Kidney epithelial cell (primary cell): ENCODE measurements at regions not wholly inside any gene's neighbourhood (a gene's known extent, or its start where the extent isn't known, plus 50 kb on each side); places are given as distances from the start of the nearest gene placed in this dataset.
A peak's percentile ranks its signal among the peaks of the same experiment; 100 is the strongest.

Experiments used
- DNase-seq: peaks from one replicate; pipeline ENCODE4 v3.0.0-alpha.2; 2010; ENCODE audit warnings: low read depth
- H3K27me3 ChIP-seq: 2 replicates; pipeline ENCODE4 v1.6.0; 2011; ENCODE audit warnings: low read length; ENCODE audit not compliant: control insufficient read depth, insufficient read depth
- H3K36me3 ChIP-seq: 2 replicates; pipeline ENCODE4 v1.5.1; 2011; ENCODE audit warnings: low read length; ENCODE audit not compliant: control insufficient read depth, insufficient read depth
- H3K4me3 ChIP-seq: 2 replicates; pipeline ENCODE4 v1.5.1; 2011; ENCODE audit warnings: low read depth, mild to moderate bottlenecking, control low read depth, low read length
- TF ChIP-seq, protein P1 (sequence below): IDR thresholded peaks from 2 replicates; pipeline ENCODE4 v1.5.1; 2011; ENCODE audit warnings: mild to moderate bottlenecking, moderate library complexity, low read length, control low read depth, inconsistent platforms; ENCODE audit not compliant: insufficient read depth, poor library complexity, severe bottlenecking

DNA sequence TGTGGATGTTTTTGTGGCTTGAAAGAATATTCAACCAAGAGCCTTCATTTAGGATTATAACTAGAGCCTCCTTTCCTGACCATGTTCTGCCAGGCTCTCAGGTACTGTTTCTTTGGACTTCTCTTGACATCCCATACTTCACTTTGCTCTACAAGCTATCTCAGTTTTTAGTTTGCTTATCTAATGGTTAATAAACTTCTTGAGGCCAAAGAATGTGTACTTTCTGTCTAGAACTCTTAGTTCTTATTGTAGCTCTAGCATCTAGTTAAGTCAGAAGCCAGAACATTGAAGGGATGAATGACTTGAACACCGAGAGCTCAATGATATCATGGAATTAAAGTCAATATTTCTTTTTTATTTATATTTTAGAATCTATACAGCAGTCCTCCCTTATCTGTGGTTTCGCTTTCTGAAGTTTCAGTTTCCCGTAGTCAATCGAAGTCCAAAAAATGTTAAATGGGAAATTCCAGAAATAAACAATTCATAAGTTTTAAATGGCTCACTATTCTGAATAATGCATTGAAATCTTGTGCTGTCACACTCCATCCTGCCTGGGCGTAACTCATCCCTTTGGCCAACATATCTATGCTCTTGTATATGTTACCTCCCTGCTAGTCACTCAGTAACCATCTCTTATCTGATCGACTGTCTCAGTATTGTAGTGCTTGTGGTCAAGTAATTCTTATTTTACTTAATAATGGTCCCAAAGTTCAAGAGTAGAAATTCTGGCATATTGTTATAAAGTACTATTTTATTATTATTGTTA, 368.6 kb upstream of the RBMS3 start:
- no peaks in the 10 kb centered on the region for H3K36me3 ChIP-seq
- TF ChIP-seq, protein P1, sequence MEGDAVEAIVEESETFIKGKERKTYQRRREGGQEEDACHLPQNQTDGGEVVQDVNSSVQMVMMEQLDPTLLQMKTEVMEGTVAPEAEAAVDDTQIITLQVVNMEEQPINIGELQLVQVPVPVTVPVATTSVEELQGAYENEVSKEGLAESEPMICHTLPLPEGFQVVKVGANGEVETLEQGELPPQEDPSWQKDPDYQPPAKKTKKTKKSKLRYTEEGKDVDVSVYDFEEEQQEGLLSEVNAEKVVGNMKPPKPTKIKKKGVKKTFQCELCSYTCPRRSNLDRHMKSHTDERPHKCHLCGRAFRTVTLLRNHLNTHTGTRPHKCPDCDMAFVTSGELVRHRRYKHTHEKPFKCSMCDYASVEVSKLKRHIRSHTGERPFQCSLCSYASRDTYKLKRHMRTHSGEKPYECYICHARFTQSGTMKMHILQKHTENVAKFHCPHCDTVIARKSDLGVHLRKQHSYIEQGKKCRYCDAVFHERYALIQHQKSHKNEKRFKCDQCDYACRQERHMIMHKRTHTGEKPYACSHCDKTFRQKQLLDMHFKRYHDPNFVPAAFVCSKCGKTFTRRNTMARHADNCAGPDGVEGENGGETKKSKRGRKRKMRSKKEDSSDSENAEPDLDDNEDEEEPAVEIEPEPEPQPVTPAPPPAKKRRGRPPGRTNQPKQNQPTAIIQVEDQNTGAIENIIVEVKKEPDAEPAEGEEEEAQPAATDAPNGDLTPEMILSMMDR, result no peak
- no peak overlapping the region for H3K4me3 ChIP-seq
- no peak for DNase-seq
- no peaks in the 10 kb centered on the region for H3K27me3 ChIP-seq

DNA sequence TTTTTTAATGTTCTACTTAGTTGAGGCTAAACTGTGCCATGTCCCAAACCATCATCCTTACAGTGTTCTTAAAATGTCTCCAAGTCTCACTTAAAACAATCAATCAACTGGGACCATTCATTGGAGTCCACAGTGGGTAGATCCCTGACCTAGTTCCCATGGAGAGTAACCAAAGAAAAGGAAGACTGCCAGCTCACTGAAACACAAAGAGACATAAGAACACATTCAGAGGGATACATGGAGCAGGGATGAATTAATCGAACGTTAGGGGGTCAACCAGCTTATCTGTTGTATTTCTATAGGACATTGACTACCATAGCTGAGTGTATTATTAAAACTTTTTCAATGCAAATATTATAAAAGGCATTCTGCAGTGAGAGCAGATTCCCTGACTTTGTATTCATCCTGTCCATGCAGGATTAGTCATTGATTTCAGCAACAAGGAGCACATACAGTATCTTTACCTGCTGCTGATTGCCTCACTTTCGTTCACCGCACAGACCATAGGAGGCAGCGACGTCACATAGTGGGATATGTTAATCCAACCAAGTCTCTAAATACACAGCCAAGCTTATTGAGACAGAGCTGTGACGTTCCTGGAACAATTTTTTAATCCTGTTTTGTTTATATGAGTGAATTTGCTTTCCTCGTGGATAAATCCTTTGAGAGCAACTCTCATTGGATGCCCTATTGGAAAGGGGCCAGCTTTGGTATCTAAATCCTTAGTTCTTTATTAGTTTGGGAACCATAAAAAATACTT, 364.9 kb upstream of the RBMS3 start:
- no peaks in the 10 kb centered on the region for H3K27me3 ChIP-seq
- TF ChIP-seq, protein P1, result peak; percentile 51
- no peak overlapping the region for H3K4me3 ChIP-seq
- no peak for DNase-seq
- H3K36me3 ChIP-seq, result no peaks in the 10 kb centered on the region

DNA sequence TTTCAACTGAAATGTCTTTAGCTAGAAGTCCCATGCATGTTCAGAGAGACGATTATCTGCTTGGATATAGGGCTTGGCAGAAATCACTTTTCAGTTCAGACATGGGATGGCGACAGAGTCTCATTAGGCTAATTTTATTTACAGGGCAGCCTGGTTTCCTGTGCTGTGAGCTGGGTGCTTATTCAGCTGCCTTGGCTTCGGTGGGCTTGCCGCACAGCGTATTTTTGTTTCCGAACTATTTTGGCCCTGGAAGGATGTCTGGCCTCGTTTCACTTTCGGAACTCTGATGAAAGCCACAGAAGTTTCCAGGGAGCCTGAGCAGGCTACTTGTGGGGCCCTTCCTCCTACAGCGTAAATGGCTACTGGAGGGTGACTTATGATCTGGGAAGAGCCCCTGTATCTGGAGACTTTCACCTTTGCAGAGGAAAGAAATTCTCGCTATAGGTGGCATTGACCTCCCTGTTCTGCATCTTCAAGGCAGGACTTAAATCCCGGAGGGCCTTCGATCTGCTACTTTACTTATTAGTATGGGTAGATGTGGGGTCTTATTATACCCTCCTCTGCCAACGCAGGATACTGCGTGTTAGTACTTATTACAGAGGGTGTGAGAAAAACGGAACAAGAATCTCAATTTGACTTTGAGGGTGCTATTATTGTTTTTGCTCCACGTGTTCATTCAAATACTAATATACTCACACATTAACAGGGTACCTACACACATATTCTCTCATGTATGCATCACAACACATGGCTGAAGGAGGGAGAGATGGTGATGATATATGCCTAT, 364.0 kb upstream of the RBMS3 start:
- Histone ChIP-seq H3K4me3 (no peak overlapping the region), H3K27me3 (no peaks in the 10 kb centered on the region), H3K36me3 (no peaks in the 10 kb centered on the region)
- TF ChIP-seq, protein P1, result peak; percentile 59
- DNase-seq, result no peak

DNA sequence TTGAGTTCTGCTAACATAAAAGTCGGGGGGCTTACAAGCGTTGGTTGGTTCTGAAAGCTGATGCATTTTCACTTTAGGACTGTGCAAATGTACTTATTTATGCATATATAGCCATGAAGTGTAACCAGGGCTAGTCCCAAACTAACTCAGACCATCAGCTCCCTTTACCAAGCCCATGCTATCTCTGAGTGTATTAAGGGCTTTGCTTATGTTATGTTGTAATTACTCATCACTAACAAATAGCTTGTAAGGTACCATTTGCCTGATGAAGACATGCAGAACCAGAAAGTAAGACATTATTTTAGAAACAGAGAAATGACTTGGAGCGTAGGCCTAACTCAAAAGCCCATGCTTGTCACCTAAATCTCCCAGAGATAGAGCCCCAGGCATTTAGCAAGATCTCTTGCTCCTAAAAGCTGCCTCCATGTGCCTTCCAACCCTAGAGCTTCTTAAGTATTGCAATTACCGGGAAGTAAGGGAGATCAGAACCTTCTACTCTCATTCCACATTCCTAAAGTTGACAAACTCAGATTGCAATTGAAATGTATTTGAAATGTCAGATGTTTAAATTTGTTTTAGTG, 362.9 kb upstream of the RBMS3 start:
- no peak overlapping the region for H3K4me3 ChIP-seq
- TF ChIP-seq, protein P1, result no peak
- DNase-seq, result no peak
- H3K36me3 ChIP-seq, result no peaks in the 10 kb centered on the region
- no peaks in the 10 kb centered on the region for H3K27me3 ChIP-seq

DNA sequence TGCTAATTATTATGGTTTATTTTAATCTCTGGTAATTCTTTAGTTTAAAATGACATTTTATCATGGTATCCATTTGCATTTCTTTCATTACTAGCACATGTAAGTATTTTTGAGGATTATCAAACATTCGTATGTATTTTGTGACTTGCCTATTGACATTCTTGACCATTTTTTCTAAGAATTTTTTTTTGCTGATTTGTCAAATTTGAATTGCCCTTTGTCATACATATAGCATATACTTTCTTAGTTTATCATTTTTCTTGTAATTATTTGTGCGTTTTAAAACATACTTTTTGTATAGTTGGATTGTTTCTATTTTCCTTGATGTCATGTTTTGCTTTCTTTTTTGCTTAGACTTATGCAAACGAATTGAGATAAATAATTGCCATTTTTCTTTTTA, 358.5 kb upstream of the RBMS3 start:
- Histone ChIP-seq H3K36me3 (no peaks in the 10 kb centered on the region), H3K4me3 (no peak overlapping the region), H3K27me3 (no peaks in the 10 kb centered on the region)
- TF ChIP-seq, protein P1, result no peak
- no peak for DNase-seq
